A172 (cell line): ENCODE measurements at regions not wholly inside any gene's neighbourhood (a gene's known extent, or its start where the extent isn't known, plus 50 kb on each side); places are given as distances from the start of the nearest gene placed in this dataset.
"Not testable (repeated sequence)": the region's sequence is repeated elsewhere in the genome, so short reads cannot be mapped to it uniquely, and the experiment has no call there.

Experiments
- DNase-seq: peaks from one replicate; pipeline ENCODE4 v3.0.0-alpha.2; 2015; ENCODE audit warnings: low spot score

DNA sequence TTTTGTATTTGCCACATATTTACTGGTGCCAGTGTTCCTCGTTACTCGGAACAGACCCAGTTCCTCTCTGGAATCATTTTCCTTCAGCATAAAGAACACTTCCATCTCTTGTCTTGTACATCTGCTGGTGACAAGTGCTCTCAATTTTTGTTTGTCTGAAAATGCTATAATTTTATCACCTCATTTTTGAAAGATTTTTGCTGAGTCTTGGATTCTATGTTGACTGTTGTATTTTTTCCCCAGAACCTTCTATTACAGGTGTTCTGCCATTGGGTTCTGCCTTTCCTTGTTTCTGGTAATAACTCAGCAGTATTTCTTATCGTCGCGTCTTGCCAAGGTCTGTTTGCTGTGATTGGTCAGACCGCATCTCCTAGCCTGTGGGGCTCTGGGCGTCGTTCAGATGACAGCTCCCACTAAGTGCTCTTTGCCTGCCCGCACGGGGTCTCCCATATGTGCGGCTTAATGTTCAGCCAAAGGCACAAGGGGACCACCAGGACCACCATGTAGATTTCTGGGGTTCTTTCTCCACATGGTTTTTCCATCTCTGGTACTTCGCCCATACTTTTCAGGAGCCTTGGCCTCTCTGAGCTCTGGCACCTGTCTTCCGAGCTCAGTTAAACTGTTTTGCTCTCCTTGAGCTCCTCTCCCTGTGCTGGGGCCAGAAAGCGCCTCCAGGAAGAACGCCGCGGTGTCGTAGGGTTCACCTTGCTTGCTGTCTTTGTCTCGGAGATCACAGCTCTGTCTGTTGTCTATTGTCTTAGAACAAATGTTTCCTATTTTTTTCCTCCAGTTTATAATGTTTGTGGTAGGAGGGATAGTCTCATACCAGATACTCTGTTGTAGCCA lies 80.0 kb downstream of the METRNL start:
- no peak for DNase-seq

DNA sequence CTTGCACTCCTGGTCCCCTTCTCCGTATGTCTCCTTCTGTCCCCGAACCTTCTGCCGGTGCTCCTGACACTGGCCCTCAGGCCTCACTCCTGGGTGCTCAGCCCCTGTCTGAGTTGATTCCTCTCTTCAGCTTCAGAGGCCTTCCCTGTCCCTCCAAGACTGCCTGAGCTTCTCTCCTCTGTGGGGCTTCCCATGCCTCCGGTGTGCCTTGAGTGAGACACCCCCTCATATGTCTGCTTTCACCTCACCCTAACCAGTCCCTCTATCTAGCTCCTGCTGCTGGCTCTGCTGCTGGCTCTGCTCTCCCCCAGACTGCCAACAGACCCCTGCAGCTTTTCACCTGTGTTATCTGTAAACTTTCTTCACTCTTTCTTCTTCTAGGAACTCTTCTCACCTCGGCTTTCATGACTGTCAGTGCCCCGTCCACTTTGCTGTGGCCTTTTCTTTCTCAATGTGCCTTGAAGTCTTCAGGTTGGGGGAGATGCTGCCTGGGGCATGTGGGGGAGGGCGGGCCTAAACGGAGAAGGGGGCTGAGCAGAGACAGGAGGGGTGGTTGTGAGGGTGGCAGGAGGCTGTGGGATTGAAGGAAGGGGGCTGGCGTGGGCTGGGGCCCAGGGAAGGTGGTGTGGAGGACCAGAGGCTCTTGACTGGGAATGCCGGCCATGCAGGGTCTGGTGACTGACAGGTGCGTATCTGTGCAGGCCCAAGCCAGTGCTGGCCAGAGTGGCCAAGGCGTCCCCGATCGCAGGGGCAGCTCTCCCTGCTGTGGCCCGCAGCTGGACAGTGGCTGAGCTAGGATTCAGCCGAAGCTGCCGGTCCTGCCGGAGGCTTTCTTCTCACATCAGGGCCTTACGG lies 81.3 kb downstream of the METRNL start:
- no peak for DNase-seq

DNA sequence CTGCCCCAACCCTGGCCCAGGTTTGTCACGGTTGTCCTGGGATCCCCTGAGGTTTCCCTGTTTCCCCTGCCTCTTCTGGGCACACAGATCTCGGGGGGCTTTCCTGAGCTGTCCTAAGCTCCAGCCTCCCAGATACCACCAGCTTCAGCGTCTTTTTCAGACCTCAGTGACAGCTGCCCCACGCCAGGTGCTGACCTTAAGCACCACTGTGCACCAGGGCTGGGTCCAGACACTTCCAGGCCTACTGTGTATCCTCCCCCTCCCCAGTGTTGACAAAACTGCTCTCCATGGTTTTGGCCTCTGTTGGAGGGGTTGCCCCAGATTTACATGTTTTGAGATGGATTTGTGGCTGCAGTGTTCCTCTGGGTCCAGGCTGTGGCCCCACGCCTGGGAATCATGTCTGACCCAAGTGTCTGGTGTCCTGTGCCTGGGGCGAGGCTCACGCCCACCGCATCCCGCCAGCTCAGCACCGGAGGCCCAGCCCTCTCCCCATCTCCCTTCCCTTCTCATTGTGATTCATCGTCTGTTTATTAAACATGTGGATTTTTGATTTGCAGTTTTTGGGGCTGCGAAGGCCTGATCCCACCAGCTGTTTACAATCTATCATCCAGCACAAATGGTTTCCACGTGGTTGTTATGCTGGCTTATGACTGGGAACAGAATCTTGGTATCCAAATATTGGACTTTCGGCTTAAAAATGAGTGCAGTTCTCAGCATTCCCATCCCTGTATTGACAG lies 82.1 kb downstream of the METRNL start:
- no peak for DNase-seq

DNA sequence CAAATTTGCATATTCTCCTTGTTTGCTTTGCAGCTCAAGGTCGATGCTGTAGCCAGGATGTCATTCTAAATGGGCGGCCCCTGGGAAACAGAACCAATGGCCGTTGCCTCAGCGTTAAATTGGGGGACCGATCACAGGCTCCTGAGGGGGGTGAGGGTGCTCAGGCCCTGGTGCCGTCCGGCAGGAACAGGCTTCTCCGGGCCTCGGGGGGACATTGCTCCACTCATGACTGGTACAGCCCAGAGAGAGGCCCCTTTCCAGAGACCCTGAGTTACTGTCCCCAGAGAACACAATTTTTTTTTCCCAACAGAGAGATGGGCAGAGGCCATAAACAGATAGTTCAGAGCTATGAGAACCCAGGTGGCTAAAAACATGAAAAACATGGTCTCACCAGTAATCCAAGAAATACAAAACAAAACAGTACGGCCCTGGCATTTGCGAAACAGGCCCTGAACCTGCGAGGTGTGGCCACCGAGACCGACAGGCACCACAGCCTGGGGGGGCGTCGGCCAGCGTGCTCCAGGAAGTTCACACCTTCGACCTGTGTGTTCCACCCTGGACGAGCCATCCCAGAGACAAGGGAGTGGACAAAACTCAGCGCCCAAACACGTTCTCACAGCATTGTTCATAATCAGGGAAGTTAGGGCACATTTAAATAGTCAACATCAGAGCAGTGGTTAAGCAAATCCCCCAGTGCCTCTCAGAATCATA lies 82.8 kb downstream of the METRNL start:
- DNase-seq: no peak

DNA sequence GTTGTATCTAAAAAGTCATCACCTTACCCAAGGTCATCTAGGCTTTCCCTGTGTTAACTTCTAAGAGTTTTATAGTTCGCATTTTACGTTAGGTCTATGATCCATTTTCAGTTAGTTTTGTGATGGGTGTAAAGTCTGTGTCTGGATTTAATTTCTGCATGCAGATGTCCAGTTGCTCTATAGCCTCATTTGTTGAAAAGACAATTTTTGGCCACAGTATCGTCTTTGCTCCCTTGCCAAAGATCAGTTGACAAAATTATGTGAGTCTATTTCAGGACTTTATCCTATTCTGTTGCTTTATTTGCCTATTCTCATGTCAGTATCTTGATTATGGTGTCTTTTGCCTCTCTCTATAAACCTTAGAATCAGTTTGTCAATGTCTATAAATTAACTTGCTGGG lies 85.1 kb downstream of the METRNL start:
- no peak for DNase-seq

DNA sequence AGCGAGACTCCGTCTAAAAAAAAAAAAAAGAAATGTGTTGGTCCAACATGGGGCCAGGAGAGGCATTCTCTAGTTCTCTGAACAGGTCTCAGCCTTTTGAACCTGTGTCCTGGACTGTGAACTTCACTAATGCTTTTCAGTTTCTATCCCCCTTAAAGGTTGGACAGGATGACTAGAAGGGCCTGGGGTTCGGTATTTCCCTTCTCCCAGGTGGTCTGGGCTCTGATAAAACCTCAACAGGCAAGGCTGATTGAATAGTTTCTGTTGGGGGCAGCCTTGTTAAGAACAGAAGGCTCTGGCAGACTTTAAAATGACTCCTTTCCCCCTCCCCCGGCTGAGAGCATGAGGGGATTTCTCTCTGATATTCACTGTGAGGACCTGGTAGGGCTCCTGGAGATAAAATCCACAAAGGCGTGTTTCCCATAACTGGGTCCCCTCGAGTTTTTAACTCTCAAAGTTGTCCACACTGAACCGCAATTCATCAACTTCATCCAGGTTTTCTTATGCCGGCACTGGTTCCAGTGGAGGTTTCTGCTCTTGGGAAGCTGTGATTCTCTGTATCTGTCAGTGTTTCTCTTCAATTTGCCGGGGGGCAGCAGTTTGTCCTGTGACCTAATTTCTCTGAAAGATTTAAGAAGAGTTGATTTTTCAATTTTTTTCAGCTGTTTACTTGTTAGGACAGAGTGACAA lies 91.3 kb downstream of the METRNL start:
- no peak for DNase-seq

DNA sequence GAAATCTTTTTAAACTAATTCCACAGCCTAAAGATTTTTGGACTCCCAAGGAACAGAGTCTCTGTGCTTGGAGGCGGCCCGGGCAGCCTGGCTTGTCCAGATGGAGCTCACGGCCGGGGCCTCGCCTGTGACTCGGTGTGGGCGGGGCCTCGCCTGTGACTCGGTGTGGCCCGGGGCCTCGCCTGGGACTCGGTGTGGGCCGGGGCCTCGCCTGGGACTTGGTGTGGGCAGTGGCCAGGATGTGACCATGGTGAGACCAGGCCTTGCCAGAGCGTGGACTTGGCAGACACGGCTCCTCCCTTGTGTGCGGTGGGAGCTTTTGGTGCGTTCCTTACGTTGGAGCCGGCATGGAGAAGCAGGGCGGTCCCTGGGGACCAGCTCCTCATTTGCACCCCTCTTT lies 92.3 kb downstream of the METRNL start:
- no peak for DNase-seq

DNA sequence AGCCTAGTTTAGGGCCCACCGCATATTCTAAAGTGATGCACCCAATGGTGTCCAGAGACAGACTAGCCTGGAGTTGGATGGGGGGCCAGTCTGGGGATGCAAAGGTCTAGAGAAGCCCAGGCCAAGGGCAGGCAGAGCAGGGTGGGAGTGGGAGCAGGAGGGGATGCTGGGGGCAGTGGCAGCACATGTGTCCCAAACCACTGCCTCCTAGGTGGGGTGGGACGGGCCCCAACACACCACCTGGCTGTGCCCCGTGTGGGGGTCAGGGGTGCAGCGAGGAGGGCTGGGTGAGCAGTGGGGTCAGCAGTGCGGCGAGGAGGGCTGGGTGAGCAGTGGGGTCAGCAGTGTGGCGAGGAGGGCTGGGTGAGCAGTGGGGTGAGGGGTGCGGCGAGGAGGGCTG lies 92.7 kb downstream of the METRNL start:
- not testable (repeated sequence) for DNase-seq

DNA sequence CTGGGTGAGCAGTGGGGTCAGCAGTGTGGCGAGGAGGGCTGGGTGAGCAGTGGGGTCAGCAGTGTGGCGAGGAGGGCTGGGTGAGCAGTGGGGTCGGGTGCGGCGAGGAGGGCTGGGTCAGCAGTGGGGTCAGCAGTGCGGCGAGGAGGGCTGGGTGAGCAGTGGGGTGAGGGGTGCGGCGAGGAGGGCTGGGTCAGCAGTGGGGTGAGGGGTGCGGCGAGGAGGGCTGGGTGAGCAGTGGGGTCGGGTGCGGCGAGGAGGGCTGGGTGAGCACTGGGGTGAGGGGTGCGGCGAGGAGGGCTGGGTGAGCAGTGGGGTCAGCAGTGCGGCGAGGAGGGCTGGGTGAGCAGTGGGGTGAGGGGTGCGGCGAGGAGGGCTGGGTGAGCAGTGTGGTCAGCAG lies 93.2 kb downstream of the METRNL start:
- not testable (repeated sequence) for DNase-seq

DNA sequence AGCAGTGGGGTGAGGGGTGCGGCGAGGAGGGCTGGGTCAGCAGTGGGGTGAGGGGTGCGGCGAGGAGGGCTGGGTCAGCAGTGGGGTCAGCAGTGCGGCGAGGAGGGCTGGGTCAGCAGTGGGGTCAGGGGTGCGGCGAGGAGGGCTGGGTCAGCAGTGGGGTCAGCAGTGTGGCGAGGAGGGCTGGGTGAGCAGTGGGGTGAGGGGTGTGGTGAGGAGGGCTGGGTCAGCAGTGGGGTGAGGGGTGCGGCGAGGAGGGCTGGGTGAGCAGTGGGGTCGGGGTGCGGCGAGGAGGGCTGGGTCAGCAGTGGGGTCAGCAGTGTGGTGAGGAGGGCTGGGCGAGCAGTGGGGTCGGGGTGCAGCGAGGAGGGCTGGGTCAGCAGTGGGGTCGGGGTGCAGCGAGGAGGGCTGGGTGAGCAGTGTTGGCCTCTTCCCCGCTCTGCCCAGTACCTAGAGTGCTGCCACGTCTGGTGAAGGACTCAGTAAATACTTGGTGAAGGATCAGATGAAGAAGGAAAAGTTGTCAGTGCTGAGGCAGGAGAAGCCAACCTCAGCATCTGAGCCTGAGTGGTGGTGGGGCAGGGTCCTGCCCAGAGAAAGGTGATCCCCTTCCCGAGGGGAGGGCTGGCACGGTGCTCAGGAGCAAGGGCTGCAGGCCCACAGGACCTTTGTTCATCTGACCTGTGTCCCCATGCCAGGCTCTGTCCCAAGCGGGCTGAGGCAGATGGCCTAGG lies 93.9 kb downstream of the METRNL start:
- not testable (repeated sequence) for DNase-seq

DNA sequence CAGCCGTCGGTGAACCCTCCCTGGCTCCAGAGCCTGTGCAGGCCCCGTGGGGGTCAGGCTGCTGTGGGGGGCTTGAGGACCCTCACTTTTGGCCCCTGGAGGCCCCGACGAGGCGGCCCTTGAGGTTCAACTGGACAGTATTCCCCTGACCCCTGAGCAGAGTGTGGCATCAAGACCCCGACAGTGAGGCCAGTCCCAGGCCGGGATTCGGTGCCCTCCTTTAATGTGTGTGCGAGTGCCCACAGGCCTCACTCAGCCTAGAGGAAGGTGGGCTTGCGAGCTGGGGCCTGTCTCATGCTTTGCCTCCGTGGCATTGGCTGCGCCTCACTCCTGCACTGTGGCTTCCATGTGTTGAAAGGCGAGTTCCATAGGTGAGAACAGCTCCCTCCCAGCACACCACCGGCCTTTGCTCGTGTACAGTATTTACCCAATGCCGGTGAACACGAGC lies 94.5 kb downstream of the METRNL start:
- no peak for DNase-seq

DNA sequence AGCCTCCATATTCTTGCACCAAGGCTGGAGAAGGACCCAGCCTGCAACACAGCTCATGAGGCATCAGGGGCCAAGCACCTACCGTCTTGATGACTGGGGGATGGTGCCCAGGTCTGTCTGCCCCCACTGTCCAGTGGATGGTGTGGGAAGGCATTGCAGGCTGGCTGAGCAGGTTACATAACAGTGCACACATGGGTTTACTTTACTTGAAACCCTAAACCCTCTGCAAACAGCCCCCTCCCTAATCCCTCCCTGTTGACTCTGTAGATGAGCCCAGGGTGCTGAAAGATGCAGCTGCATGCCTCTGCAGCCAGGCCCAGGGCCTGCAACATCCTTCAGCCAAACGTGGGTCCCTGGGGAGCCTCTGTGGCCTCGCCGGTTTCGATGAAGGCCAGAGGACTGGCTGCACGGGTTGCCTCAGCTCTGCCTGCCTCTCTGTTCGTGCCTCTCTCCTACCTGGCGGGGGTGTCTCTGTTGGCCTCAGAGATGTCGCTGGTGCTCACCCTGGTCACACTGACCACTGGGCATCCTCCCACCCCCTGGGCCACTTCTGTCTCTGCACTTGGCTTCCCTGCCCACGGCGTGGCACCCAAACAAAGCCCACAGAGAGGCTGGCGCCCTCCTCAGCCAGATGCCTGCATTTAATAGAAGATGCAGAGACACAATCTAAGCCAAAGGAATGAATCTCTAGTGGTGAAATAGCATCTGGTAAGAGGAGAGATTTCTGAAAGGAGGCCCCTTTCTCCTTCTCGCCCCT lies 95.1 kb downstream of the METRNL start:
- no peak for DNase-seq

DNA sequence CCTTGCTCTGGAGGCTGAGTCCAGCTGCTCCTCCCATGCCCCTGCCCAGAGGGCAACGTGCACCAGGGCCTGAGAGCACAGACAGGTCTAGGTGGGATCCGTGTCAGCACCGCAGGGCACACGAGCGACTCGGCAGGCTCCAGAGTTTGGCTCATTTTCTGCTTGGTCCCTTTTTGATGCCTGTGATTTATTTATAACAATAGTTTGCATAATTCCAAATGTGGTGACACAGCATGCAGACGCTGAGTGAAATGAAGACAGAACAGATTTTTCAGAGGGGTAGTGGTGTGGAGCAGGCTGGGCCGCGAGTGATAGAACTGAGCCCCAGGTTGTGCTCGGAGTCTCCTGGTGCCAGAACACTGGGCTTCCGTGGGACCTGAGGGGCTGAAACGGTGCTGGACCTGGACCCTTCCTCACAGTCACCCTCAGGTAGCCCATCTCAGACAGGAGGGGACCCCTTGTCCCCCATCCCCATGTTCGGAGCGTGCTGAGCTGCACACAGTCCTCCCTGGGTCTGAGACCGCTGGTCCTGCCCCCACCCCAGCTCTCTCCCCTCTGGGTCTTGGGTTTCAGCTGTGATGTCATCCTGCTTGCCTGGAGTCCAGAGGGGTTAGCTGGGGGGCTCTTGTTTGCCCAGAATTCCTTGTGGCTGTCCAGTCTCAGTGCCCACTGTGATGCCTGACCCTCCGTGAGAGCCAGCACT lies 95.9 kb downstream of the METRNL start:
- no peak for DNase-seq

DNA sequence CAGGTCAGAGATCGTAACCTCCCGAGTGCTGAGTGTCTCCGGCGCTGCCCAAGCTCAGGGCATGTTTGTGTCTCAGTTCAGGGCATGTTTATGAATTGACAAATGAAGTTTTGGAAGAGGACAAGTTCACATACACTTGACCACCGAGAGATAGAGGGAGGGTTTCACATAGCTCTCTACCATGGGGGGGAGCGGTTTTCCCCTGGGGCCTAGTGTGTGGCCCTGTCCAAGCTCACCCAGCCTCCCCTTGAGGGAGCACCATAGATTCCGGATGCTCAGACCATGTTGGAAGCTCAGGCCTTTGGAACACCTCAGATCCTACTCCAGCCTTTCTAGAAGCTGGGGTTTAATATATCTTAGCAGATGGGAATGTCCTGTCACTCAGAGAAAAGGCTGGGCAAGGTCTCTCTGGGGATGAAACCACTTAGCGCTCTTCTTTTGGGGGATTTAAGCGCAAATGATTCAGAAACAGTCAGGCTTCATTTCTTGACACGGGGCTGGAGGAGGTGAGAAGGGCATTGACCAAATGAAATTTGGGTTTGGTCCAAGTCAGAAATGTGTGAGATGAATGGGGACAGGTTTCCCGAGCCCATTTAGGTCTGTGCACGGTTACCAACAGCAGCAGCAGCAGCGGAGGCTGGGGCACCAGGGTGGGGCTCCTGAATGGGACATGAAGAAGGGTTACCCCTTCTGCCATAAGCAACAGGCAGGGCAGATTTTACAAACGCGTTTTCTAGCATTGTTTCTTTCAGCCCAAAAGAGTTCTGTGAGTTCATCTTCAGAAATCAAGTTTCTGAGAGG lies 96.6 kb downstream of the METRNL start:
- no peak for DNase-seq

DNA sequence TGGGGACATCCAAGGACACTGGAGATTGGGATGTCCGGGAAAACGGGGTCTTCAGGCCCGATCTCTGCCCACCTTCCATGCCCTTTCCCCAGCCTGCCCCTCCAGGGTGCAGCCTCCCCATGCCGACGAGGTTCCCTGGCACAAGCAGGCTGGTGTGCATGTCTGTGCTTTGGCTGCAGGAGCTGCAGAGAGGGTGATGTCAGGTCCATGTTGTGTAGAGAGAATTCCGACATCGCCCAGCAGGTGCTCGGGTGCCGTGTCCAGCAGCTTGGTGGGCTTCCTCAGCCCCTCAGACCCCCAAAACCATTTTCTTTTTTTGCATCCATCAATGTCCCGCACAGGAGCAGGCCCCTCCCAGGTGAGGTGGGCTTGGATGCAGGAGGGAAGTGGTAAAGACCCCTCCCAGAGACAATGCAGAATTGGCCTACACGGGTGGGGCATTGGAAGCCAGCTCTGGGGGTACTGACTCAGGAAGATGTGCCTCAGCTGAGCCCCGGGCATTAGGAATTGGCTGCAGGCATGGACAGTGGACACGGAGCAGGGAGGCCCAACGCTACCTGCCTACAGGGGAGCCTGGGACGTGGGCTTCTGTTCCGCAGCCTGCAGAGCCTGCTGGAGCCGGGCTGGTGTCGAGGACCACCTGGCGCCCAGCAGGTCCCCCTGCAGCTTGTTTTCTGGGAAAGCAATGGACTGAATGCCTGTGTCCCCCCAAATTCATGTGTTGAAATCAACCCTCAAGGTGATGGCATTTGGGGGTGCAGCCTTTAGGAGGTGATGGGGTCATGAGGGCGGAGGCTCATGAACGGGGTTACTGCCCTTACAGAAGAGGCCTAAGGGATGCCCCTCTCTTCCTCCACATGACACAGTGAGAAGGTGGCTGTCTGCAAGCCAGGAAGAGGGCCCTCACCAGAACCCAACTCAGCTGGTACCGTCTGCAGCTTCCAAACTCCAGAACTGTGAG lies 97.5 kb downstream of the METRNL start:
- no peak for DNase-seq

DNA sequence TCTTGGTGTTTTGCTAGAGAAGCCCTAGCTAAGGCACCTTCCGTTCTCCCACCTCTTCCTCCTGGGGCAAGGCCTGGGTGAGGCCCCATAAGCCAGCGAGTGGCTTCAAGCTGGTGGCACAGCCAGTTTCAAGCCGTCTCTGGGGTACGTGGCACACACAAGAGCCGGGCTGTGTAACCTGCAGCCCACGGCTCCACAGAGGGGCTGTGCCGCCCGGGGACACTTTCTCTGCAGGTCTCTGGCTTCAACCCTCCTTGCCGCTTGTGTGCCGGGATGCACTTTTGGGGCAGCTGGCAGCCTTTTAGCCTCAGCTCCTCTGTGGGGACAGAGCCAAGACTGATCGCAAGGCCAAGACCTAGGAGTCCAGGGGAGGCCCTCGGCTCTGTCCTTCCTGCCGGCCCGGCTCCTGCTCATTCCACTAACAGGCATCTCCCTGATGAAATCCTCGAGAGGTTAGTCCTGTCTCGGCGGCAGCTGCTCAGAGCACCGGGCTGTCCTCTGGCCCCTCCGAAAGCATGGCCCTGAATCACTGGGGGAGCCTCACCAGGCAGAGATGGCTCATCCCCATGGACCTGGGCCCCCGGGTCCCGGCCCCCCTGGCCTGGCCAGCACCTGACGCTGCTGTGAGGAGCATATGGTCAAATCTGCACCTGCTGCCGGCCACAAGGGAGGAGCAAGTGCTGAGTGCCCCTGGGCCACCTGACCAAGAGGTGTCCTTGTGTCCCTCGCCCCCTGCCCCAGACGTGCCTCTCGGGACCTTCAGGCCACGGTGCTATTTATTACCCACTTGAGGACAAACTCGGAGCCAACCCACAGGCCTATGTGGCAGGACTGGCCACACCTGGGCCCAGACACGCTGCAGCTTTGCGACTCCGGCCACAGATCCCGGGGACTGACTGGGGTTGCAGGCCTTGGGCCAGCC lies 98.5 kb downstream of the METRNL start:
- no peak for DNase-seq
